Neuronal stem cell (in vitro differentiated cells): ENCODE measurements at regions not wholly inside any gene's neighbourhood (a gene's known extent, or its start where the extent isn't known, plus 50 kb on each side); places are given as distances from the start of the nearest gene placed in this dataset.

Experiments
- DNase-seq: peaks from one replicate; pipeline ENCODE4 v3.0.0-alpha.2; 2013; ENCODE audit warnings: low spot score
- H2AFZ ChIP-seq: one replicate; pipeline ENCODE4 v1.6.1; 2013; ENCODE audit warnings: mild to moderate bottlenecking, low read length, inconsistent platforms
- H2AK5ac ChIP-seq: 2 replicates; pipeline ENCODE4 v1.6.1; 2013; ENCODE audit warnings: low read depth, mild to moderate bottlenecking, inconsistent platforms, low read length, moderate library complexity, mixed read lengths
- H2BK120ac ChIP-seq: 2 replicates; pipeline ENCODE4 v1.6.1; 2013; ENCODE audit warnings: low read depth, mild to moderate bottlenecking, inconsistent platforms, low read length, moderate library complexity, mixed read lengths
- H2BK12ac ChIP-seq: one replicate; pipeline ENCODE4 v1.6.1; 2013; ENCODE audit warnings: low read length, inconsistent platforms
- H2BK15ac ChIP-seq: 2 replicates; pipeline ENCODE4 v1.6.1; 2013; ENCODE audit warnings: mild to moderate bottlenecking, low read length, inconsistent platforms, mixed read lengths
- H2BK5ac ChIP-seq: one replicate; pipeline ENCODE4 v1.6.1; 2013; ENCODE audit warnings: inconsistent platforms, mild to moderate bottlenecking, low read length, moderate library complexity
- H3K14ac ChIP-seq: one replicate; pipeline ENCODE4 v1.6.1; 2013; ENCODE audit warnings: low read length, inconsistent platforms
- H3K18ac ChIP-seq: 2 replicates; pipeline ENCODE4 v1.6.1; 2013; ENCODE audit warnings: low read length, inconsistent platforms
- H3K23ac ChIP-seq: 2 replicates; pipeline ENCODE4 v1.6.1; 2013; ENCODE audit warnings: low read depth, mild to moderate bottlenecking, mixed read lengths, low read length, inconsistent platforms; ENCODE audit not compliant: poor library complexity
- H3K27ac ChIP-seq: replicated peaks from 3 replicates; pipeline ENCODE4 v1.5.1; 2013; ENCODE audit warnings: low read length, inconsistent platforms
- H3K27me3 ChIP-seq, 3 experiments: 2 replicates each; pipeline ENCODE4 v1.6.1; 2013; ENCODE audit warnings: low read length in 3 of 3, mild to moderate bottlenecking in 2 of 3, inconsistent platforms in 1 of 3, low read depth in 1 of 3, mixed read lengths in 1 of 3, moderate library complexity in 1 of 3; ENCODE audit not compliant: control insufficient read depth in 3 of 3, insufficient read depth in 3 of 3
- H3K36me3 ChIP-seq, 2 donors: replicated peaks in 1 of 2; 2 replicates each; pipeline ENCODE4 v1.6.1; 2013; ENCODE audit warnings: low read length in 2 of 2; ENCODE audit not compliant: control insufficient read depth in 2 of 2, insufficient read depth in 2 of 2
- H3K4ac ChIP-seq: 2 replicates; pipeline ENCODE4 v1.6.1; 2013; ENCODE audit warnings: inconsistent platforms, mild to moderate bottlenecking, low read length, moderate library complexity
- H3K4me1 ChIP-seq, 2 donors: 1 replicate in 1 of 2; 2 replicates in 1 of 2; pipeline ENCODE4 v1.6.1; 2013; ENCODE audit warnings: low read length in 2 of 2, low read depth in 1 of 2; ENCODE audit not compliant: control insufficient read depth in 2 of 2, insufficient read depth in 1 of 2
- H3K4me2 ChIP-seq: one replicate; pipeline ENCODE4 v1.6.1; 2013; ENCODE audit warnings: mild to moderate bottlenecking, low read length, inconsistent platforms; ENCODE audit not compliant: insufficient read depth, poor library complexity, severe bottlenecking
- H3K4me3 ChIP-seq, 2 donors: 2 replicates each; pipeline ENCODE4 v1.5.1; 2013; ENCODE audit warnings: low read length in 2 of 2, mild to moderate bottlenecking in 2 of 2, inconsistent platforms in 1 of 2, moderate library complexity in 1 of 2
- H3K79me1 ChIP-seq: one replicate; pipeline ENCODE4 v1.6.1; 2013; ENCODE audit warnings: low read depth, mild to moderate bottlenecking, inconsistent platforms, low read length, moderate library complexity
- H3K9ac ChIP-seq: one replicate; pipeline ENCODE4 v1.6.1; 2013; ENCODE audit warnings: mild to moderate bottlenecking, low read depth, low read length, inconsistent platforms; ENCODE audit not compliant: poor library complexity
- H3K9me3 ChIP-seq, 2 donors: replicated peaks in 1 of 2; 2 replicates each; pipeline versions ENCODE3 to v1.6.1; 2013; ENCODE audit warnings: low read length in 2 of 2, mild to moderate bottlenecking in 2 of 2, inconsistent platforms in 1 of 2, low read depth in 1 of 2, mixed read lengths in 1 of 2, moderate library complexity in 1 of 2; ENCODE audit not compliant: control insufficient read depth in 2 of 2, insufficient read depth in 1 of 2
- H4K8ac ChIP-seq: one replicate; pipeline ENCODE4 v1.6.1; 2013; ENCODE audit warnings: low read depth, mild to moderate bottlenecking, inconsistent platforms, low read length, moderate library complexity
- H4K91ac ChIP-seq: one replicate; pipeline ENCODE4 v1.6.1; 2013; ENCODE audit warnings: low read length, low read depth, mild to moderate bottlenecking, inconsistent platforms; ENCODE audit not compliant: poor library complexity
- WGBS, 2 donors: extraction: QIAGEN DNeasy Blood & Tissue Kit; methylation state at CpG; one replicate each; pipeline ENCODE4 v1.1.7; 2013; ENCODE audit warnings: missing lambda C conversion rate in 2 of 2, mixed read lengths in 1 of 2; ENCODE audit not compliant: insufficient read length in 2 of 2, insufficient replicate concordance in 1 of 2; ENCODE audit errors: extremely low coverage in 2 of 2; 5-methylcytosine and 5-hydroxymethylcytosine counted together

DNA sequence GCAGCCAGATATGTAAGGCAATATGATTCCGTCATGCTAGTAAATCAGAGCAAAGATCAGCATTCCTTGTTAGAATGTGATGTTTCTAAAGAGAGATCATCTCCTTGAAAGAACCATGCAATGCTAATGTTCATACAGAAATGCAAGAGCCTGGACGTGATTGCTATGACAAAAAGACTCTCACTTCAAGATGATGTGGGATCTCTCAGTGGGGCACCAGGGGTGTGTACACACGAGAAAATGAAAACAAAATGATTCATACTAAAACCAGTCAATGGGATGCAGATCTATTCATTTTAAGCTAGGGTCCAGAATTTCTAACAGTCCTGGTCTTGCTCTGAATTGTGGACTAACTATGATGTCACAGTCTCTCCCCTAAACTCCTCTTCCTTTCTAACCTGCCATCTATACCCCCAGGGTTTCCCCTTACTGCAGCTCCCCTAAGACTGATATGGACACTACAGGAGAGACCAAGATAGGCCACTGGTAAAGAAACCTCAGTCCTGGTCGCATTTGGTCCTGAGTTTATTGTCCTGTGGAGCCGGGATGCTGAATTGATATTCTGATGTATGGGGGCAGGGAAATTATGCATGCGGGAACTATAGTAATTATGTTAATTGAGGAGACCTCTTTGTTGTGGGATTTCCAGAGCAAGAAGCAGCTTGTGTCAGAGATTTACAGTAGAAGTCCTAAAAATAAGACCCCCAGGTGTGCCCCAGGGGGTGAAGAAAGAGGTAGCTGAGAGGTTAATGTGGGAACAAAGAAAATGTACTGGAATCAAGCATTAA, 179.0 kb downstream of the PMP22 start:
- H2BK15ac ChIP-seq: no peak overlapping the region
- H4K8ac ChIP-seq: no peak overlapping the region
- no peaks in the 10 kb centered on the region for H3K79me1 ChIP-seq
- H2AK5ac ChIP-seq: no peak overlapping the region
- DNase-seq: no peak
- no peak overlapping the region for H2BK12ac ChIP-seq
- peaks cover 3 to 4% of the 10 kb centered on the region in 2 donors for H3K4me1 ChIP-seq
- H3K9me3 ChIP-seq: no peaks in the 10 kb centered on the region
- H3K4me3 ChIP-seq: no peak overlapping the region
- H3K36me3 ChIP-seq: no peaks in the 10 kb centered on the region
- H3K4ac ChIP-seq: no peak overlapping the region
- no peak overlapping the region for H3K18ac ChIP-seq
- H3K9ac ChIP-seq: no peak overlapping the region
- no peak overlapping the region for H2BK5ac ChIP-seq
- H3K27me3 ChIP-seq: no peaks in the 10 kb centered on the region
- H2AFZ ChIP-seq: peak overlapping the region; percentile 45
- WGBS, 2 donors: no CpG with 5 or more reads among the region's 6 CpGs
- no peak overlapping the region for H4K91ac ChIP-seq
- H2BK120ac ChIP-seq: no peak overlapping the region
- H3K4me2 ChIP-seq: no peak overlapping the region
- H3K23ac ChIP-seq: no peak overlapping the region
- H3K27ac ChIP-seq: no peak overlapping the region
- no peak overlapping the region for H3K14ac ChIP-seq

DNA sequence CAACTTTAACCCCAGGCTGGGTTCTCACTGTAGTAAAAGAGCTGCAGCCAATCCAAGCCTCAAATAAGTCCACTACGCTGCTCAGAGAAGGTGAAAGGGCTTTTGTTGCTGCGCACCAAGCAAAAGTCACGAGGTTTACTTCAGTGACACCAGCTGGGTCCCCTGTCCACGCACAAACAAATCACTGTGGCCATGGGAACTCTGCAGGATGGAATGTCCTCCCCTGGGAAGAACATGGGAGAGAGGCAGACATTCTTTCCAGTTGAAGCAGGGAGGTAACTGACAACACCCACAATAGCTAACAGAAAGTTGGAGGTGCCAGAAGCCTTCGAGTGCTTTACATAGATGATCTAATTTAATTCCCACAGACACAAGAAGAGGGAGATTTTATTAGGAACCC, 181.9 kb downstream of the PMP22 start:
- H3K27ac ChIP-seq: no peak overlapping the region
- H3K4ac ChIP-seq: no peak overlapping the region
- peaks cover 3 to 4% of the 10 kb centered on the region in 2 donors for H3K4me1 ChIP-seq

DNA sequence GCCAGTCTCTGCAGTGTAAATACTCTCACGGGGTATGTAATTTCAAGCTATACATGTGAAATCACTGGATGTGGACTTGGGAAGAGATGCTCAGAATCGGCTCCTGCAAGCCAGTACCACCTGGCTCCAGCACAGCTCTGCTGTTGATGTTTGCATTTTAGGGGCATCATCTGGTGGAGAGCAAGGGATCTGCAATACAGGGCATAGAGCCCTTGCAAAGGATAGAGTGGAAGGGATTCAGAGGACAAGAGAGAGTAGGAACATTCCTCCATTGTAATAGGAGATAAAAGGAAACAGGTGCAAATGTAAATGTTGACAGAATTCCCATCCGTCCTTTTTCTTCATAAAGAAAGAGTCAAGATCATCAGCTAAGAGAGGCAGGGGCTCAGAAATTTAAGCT, 184.1 kb downstream of the PMP22 start:
- H2AFZ ChIP-seq: no peak overlapping the region
- no peak overlapping the region for H2BK12ac ChIP-seq
- H3K18ac ChIP-seq: no peak overlapping the region
- no peak overlapping the region for H3K9ac ChIP-seq
- no peaks in the 10 kb centered on the region for H3K27me3 ChIP-seq
- H2AK5ac ChIP-seq: no peak overlapping the region
- no peak overlapping the region for H4K8ac ChIP-seq
- no peak overlapping the region for H4K91ac ChIP-seq
- H3K4me3 ChIP-seq: no peak overlapping the region
- no peak overlapping the region for H3K14ac ChIP-seq
- H2BK5ac ChIP-seq: no peak overlapping the region
- H3K9me3 ChIP-seq: no peaks in the 10 kb centered on the region
- H3K36me3 ChIP-seq: no peaks in the 10 kb centered on the region
- H3K4me2 ChIP-seq: no peak overlapping the region
- DNase-seq: no peak
- no peak overlapping the region for H3K23ac ChIP-seq
- no peak overlapping the region for H2BK15ac ChIP-seq
- H3K4me1 ChIP-seq: peaks cover 2 to 6% of the 10 kb centered on the region in 2 donors
- H3K27ac ChIP-seq: no peak overlapping the region
- no CpG with 5 or more reads among the region's 3 CpGs for WGBS, 2 donors
- H3K79me1 ChIP-seq: no peaks in the 10 kb centered on the region
- no peak overlapping the region for H3K4ac ChIP-seq
- no peak overlapping the region for H2BK120ac ChIP-seq

More for the DNA sequence above, 181.9 kb downstream of the PMP22 start:
- H3K4me2 ChIP-seq: no peak overlapping the region
- no CpG with 5 or more reads among the region's 5 CpGs for WGBS, 2 donors
- H2AFZ ChIP-seq: peak overlapping the region; percentile 27
- H3K18ac ChIP-seq: no peak overlapping the region
- H2BK5ac ChIP-seq: no peak overlapping the region
- H3K23ac ChIP-seq: no peak overlapping the region
- no peak overlapping the region for H4K91ac ChIP-seq
- H4K8ac ChIP-seq: no peak overlapping the region
- H3K9me3 ChIP-seq: no peaks in the 10 kb centered on the region
- H2BK12ac ChIP-seq: no peak overlapping the region
- no peak overlapping the region for H3K4me3 ChIP-seq
- no peak overlapping the region for H3K9ac ChIP-seq
- H2BK15ac ChIP-seq: no peak overlapping the region
- H2BK120ac ChIP-seq: no peak overlapping the region
- H2AK5ac ChIP-seq: no peak overlapping the region
- DNase-seq: no peak
- no peaks in the 10 kb centered on the region for H3K27me3 ChIP-seq
- H3K14ac ChIP-seq: no peak overlapping the region
- H3K36me3 ChIP-seq: no peaks in the 10 kb centered on the region
- H3K79me1 ChIP-seq: no peaks in the 10 kb centered on the region

DNA sequence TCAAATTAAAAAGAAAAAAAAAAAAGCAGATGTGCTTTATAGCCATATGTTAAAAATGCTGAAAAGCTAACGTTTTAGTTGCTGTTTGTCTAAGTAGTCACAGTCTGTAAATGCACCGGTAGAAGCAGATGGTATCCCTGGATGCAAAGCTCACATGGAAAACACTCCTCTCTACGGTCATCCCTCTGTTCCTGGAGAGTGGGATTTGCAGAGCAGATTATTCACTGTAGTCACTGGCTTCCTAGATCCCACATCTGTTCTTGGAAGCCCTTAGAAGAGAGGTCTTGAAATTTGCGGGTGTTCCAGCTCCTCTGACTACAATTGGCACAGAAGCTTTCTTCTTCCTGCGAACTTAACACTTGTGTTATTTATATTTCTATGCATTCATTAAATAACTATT, 186.6 kb downstream of the PMP22 start:
- H3K27me3 ChIP-seq: no peaks in the 10 kb centered on the region
- H3K9ac ChIP-seq: no peak overlapping the region
- H2AFZ ChIP-seq: no peak overlapping the region
- H2BK12ac ChIP-seq: no peak overlapping the region
- H3K4me2 ChIP-seq: no peak overlapping the region
- no peaks in the 10 kb centered on the region for H3K79me1 ChIP-seq
- no peak for DNase-seq
- H3K27ac ChIP-seq: no peak overlapping the region
- H2BK5ac ChIP-seq: no peak overlapping the region
- H3K4ac ChIP-seq: no peak overlapping the region
- H2BK15ac ChIP-seq: no peak overlapping the region
- H3K18ac ChIP-seq: no peak overlapping the region
- H3K36me3 ChIP-seq: no peaks in the 10 kb centered on the region
- no CpG with 5 or more reads among the region's 5 CpGs for WGBS, 2 donors
- no peak overlapping the region for H3K4me3 ChIP-seq
- no peak overlapping the region for H4K8ac ChIP-seq
- H4K91ac ChIP-seq: no peak overlapping the region
- H3K9me3 ChIP-seq: no peaks in the 10 kb centered on the region
- H2AK5ac ChIP-seq: no peak overlapping the region
- H2BK120ac ChIP-seq: no peak overlapping the region
- no peak overlapping the region for H3K14ac ChIP-seq
- peaks cover under 1 to 6% of the 10 kb centered on the region in 2 donors for H3K4me1 ChIP-seq
- H3K23ac ChIP-seq: no peak overlapping the region
